Vagina (tissue), 2 donors: ENCODE measurements at regions not wholly inside any gene's neighbourhood (a gene's known extent, or its start where the extent isn't known, plus 50 kb on each side); places are given as distances from the start of the nearest gene placed in this dataset.

Source experiments
- DNase-seq, 2 donors: peaks; one replicate each; pipeline ENCODE4 v3.0.0-alpha.2; 2017; ENCODE audit errors: extremely low spot score in 2 of 2
- H3K27ac ChIP-seq: fragments of 200-600 bp; sonication (generic); one replicate; pipeline ENCODE4 v1.5.1; 2019
- H3K27me3 ChIP-seq: fragments of 200-600 bp; sonication (generic); one replicate; pipeline ENCODE4 v1.5.1; 2019
- H3K36me3 ChIP-seq, 2 donors: fragments of 200-600 bp; sonication (generic); one replicate each; pipeline ENCODE4 v1.5.1; 2017 to 2019
- H3K4me1 ChIP-seq: fragments of 200-600 bp; sonication (generic); one replicate; pipeline ENCODE4 v1.5.1; 2019
- H3K4me3 ChIP-seq, 2 donors: fragments of 200-600 bp; sonication (generic); 1 replicate in 1 of 2; 2 replicates in 1 of 2; pipeline ENCODE4 v1.5.1; 2016 to 2019
- H3K9me3 ChIP-seq: fragments of 200-600 bp; sonication (generic); one replicate; pipeline ENCODE4 v1.5.1; 2019
- CTCF ChIP-seq, 3 experiments: fragments of 450-650 bp in 2 of 3; fragments of 200-600 bp in 1 of 3; sonication (generic) in 1 of 3; IDR thresholded peaks; one replicate each; pipeline ENCODE4 v1.5.1; 2017 to 2019; ENCODE audit warnings: antibody characterized with exemption in 3 of 3, mild to moderate bottlenecking in 2 of 3, moderate library complexity in 2 of 3
- POLR2A ChIP-seq, 2 donors: fragments of 450-650 bp; IDR thresholded peaks; one replicate each; pipeline ENCODE4 v1.6.1; 2017; ENCODE audit warnings: antibody characterized with exemption in 2 of 2, mild to moderate bottlenecking in 2 of 2, moderate library complexity in 2 of 2
- POLR2AphosphoS5 ChIP-seq, 2 donors: sonication (generic); formaldehyde crosslinking; IDR thresholded peaks; one replicate each; pipeline ENCODE4 v1.9.0; 2017; ENCODE audit warnings: antibody characterized with exemption in 2 of 2, mild to moderate bottlenecking in 2 of 2, low read depth in 1 of 2; ENCODE audit not compliant: insufficient read depth in 1 of 2
- intact Hi-C: fragments of 100-400 bp; cut with DNase I; formaldehyde crosslinking; loops from one replicate; pipeline ENCODE4 v1.15.1; 2023

DNA sequence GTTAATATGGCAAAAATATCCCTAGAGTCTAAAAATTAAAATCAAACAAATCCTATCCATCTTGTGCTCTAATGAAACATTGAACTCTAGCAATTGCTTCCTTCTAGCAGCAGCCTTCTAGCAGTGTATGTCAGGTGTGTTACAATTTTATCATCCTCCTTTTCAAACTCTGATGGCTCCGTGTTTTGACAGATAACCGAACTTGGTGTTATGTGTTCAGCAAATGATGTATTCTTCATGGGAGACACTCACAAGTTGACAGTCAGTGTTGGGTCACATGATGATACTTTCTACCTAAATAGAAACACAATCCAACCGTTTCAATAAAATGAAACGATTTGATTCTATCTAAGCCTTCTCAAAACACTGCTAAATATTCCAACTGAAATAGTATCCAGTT, 525.3 kb upstream of the NOVA1 start:
- Histone ChIP-seq H3K27ac (no peak overlapping the region), H3K4me1 (no peaks in the 10 kb centered on the region), H3K9me3 (no peaks in the 10 kb centered on the region), H3K27me3 (no peaks in the 10 kb centered on the region), H3K36me3 (no peaks in the 10 kb centered on the region), H3K4me3 (no peak overlapping the region)
- DNase-seq = no peak
- intact Hi-C loops = no loop called here
- TF ChIP-seq CTCF (IDR thresholded peaks at IDR 0.05) = no peak
- TF ChIP-seq POLR2AphosphoS5 (IDR thresholded peaks at IDR 0.05; ENCODE audit: insufficient read depth in 1 of 2, low read depth in 1 of 2) = no peak
- no peak for TF ChIP-seq POLR2A (IDR thresholded peaks at IDR 0.05)

DNA sequence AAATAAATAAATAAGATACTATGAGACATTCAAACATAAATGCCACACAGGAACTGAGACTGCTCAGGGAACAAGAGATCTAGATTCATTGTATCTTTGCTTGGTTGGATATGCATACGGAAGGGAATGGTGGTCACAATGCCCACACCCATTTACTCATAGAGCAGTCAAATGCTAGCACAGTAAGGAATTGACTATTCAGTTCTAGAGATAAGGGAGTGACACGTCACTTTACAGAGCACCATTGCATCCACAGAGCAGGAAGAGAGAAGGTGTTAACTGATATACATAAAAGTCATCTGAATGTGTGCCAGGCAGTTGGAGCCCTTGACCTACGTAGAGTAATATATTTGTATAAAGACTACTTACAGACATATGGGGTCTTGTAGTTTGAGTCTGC, 530.0 kb upstream of the NOVA1 start:
- Histone ChIP-seq H3K27ac (no peak overlapping the region), H3K4me3 (no peak overlapping the region), H3K36me3 (no peaks in the 10 kb centered on the region), H3K4me1 (no peaks in the 10 kb centered on the region), H3K27me3 (no peaks in the 10 kb centered on the region), H3K9me3 (no peaks in the 10 kb centered on the region)
- TF ChIP-seq CTCF (IDR thresholded peaks at IDR 0.05) (no peak), POLR2AphosphoS5 (IDR thresholded peaks at IDR 0.05; ENCODE audit: insufficient read depth in 1 of 2, low read depth in 1 of 2) (no peak), POLR2A (IDR thresholded peaks at IDR 0.05) (no peak)
- intact Hi-C loops = no loop called here
- DNase-seq = no peak

DNA sequence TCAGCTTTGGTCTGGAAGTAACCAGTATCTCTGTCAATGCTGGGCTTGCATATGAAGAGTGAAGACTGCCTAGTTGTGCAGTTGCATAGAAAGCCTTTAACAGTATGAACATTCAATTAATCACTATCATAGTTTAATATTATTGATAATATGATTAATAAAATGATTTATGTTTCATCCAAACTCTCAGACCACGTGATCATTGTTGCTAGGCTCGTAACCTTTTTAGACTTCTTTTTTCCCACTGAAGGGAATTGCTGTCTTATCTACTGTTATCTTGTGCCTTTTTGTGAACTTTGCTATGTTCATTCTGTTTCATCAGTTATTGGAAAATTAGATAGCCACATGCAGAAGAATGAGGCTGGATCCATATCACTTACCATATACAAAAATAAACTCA, 536.4 kb upstream of the NOVA1 start:
- Histone ChIP-seq H3K4me1 (no peaks in the 10 kb centered on the region), H3K27me3 (no peaks in the 10 kb centered on the region), H3K27ac (no peak overlapping the region), H3K4me3 (no peak overlapping the region), H3K9me3 (no peaks in the 10 kb centered on the region), H3K36me3 (no peaks in the 10 kb centered on the region)
- DNase-seq = no peak
- TF ChIP-seq POLR2A (IDR thresholded peaks at IDR 0.05) (no peak), POLR2AphosphoS5 (IDR thresholded peaks at IDR 0.05; ENCODE audit: insufficient read depth in 1 of 2, low read depth in 1 of 2) (no peak), CTCF (IDR thresholded peaks at IDR 0.05) (no peak)
- intact Hi-C loops = no loop called here

DNA sequence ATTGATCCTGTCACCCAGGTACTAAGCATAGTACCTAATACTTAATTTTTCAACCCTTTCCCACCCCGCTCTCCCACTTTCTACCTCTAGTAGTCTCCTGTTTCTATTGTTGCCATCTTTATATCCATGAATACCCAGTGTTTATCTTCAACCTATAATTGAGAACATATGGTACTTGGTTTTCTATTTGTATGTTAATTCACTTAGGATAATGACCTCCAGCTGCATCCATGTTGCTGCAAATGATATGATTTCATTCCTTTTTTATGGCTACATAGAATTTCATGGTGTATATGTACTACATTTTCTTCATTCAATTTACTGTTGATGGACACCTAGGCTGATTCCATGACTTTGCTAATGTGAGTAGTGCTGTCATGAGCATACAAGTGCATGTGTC, 547.3 kb upstream of the NOVA1 start:
- Histone ChIP-seq H3K27me3 (no peaks in the 10 kb centered on the region), H3K4me1 (no peaks in the 10 kb centered on the region), H3K27ac (no peak overlapping the region), H3K4me3 (no peak overlapping the region), H3K9me3 (no peaks in the 10 kb centered on the region), H3K36me3 (no peaks in the 10 kb centered on the region)
- intact Hi-C loops = no loop called here
- no peak for TF ChIP-seq POLR2A (IDR thresholded peaks at IDR 0.05)
- TF ChIP-seq POLR2AphosphoS5 (IDR thresholded peaks at IDR 0.05; ENCODE audit: insufficient read depth in 1 of 2, low read depth in 1 of 2) = no peak
- no peak for TF ChIP-seq CTCF (IDR thresholded peaks at IDR 0.05)
- DNase-seq = no peak

DNA sequence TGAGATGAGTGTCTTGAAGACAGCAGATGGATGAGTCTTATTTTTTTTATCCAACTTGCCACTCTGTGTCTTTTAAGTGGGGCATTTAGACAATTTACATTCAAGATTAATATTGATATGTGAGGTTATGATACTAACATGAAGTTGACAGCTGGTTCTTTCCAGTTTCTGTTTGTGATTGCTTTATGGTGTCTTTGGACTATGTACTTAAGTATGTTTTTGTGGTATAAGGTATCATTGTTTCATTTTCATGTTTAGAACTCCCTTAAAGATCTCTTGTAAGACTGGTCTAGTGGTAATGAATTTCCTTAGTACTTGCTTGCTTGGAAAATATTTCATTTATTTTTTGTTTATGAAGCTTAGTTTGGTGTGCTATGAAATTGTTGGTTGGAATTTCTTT, 550.3 kb upstream of the NOVA1 start:
- TF ChIP-seq POLR2AphosphoS5 (IDR thresholded peaks at IDR 0.05; ENCODE audit: insufficient read depth in 1 of 2, low read depth in 1 of 2) (no peak), CTCF (IDR thresholded peaks at IDR 0.05) (no peak), POLR2A (IDR thresholded peaks at IDR 0.05) (no peak)
- DNase-seq = no peak
- no peaks in the 10 kb centered on the region for H3K36me3 ChIP-seq
- no peaks in the 10 kb centered on the region for H3K9me3 ChIP-seq
- no peaks in the 10 kb centered on the region for H3K27me3 ChIP-seq
- H3K4me3 ChIP-seq = no peak overlapping the region
- intact Hi-C loops = no loop called here
- no peaks in the 10 kb centered on the region for H3K4me1 ChIP-seq
- no peak overlapping the region for H3K27ac ChIP-seq
